ENCODE measurements at regions not wholly inside any gene's neighbourhood (a gene's known extent, or its start where the extent isn't known, plus 50 kb on each side); places are given as distances from the start of the nearest gene placed in this dataset.

GRCh38 chr14:87309557-87309956, 683.4 kb downstream of the GALC start:
- Histone ChIP-seq H3K27me3 (ENCODE audit: insufficient read depth, low read depth, low read length) (no peaks in the 10 kb centered on the region), H3K9me2 (ENCODE audit: insufficient read depth, low read length) (no peaks in the 10 kb centered on the region), H3K36me3 (ENCODE audit: insufficient read depth, low read length) (no peaks in the 10 kb centered on the region), H4K20me1 (ENCODE audit: insufficient read depth) (no peaks in the 10 kb centered on the region), H3K9ac (ENCODE audit: low read length) (no peak overlapping the region), H3K27ac (ENCODE audit: low read length) (no peak overlapping the region), H3F3A (ENCODE audit: insufficient read depth, low read length, poor library complexity, severe bottlenecking) (no peaks in the 10 kb centered on the region), H3K79me2 (replicated peaks; ENCODE audit: insufficient read depth, low read length) (no peaks in the 10 kb centered on the region), H3K9me3 (ENCODE audit: low read length) (no peaks in the 10 kb centered on the region), H3K4me2 (ENCODE audit: low read length) (no peak overlapping the region), H2AFZ (ENCODE audit: low read depth, low read length) (no peak overlapping the region), H3K4me3 (ENCODE audit: low read length) (no peak overlapping the region)
- no peak for TF ChIP-seq SMC3 (conservative IDR thresholded peaks at IDR 0.05; ENCODE audit: poor library complexity)
- no peak for TF ChIP-seq RAD21 (conservative IDR thresholded peaks at IDR 0.05)

GRCh38 chr14:87306409-87307168, 686.4 kb downstream of the GALC start:
- no peak overlapping the region for H3K27ac ChIP-seq (ENCODE audit: low read length)

More at GRCh38 chr14:87306409-87307168, 686.4 kb downstream of the GALC start:
- Histone ChIP-seq H3K9me3 (ENCODE audit: low read length) (no peaks in the 10 kb centered on the region), H4K20me1 (ENCODE audit: insufficient read depth) (no peaks in the 10 kb centered on the region), H3K9me2 (ENCODE audit: insufficient read depth, low read length) (no peaks in the 10 kb centered on the region), H3K27me3 (ENCODE audit: insufficient read depth, low read depth, low read length) (no peaks in the 10 kb centered on the region), H3K4me3 (ENCODE audit: low read length) (no peak overlapping the region), H3K79me2 (replicated peaks; ENCODE audit: insufficient read depth, low read length) (no peaks in the 10 kb centered on the region), H3K4me2 (ENCODE audit: low read length) (no peak overlapping the region), H3K9ac (ENCODE audit: low read length) (no peak overlapping the region), H2AFZ (ENCODE audit: low read depth, low read length) (no peak overlapping the region), H3F3A (ENCODE audit: insufficient read depth, low read length, poor library complexity, severe bottlenecking) (no peaks in the 10 kb centered on the region), H3K36me3 (ENCODE audit: insufficient read depth, low read length) (no peaks in the 10 kb centered on the region)
- TF ChIP-seq, protein P1, sequence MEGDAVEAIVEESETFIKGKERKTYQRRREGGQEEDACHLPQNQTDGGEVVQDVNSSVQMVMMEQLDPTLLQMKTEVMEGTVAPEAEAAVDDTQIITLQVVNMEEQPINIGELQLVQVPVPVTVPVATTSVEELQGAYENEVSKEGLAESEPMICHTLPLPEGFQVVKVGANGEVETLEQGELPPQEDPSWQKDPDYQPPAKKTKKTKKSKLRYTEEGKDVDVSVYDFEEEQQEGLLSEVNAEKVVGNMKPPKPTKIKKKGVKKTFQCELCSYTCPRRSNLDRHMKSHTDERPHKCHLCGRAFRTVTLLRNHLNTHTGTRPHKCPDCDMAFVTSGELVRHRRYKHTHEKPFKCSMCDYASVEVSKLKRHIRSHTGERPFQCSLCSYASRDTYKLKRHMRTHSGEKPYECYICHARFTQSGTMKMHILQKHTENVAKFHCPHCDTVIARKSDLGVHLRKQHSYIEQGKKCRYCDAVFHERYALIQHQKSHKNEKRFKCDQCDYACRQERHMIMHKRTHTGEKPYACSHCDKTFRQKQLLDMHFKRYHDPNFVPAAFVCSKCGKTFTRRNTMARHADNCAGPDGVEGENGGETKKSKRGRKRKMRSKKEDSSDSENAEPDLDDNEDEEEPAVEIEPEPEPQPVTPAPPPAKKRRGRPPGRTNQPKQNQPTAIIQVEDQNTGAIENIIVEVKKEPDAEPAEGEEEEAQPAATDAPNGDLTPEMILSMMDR (IDR thresholded peaks at IDR 0.05; ENCODE audit: poor library complexity, severe bottlenecking), result no peak
- no peak for TF ChIP-seq EZH2 (IDR thresholded peaks at IDR 0.05; ENCODE audit: borderline replicate concordance, insufficient read depth, low read length, poor library complexity, severe bottlenecking)
- TF ChIP-seq EP300 (conservative IDR thresholded peaks at IDR 0.05; ENCODE audit: poor library complexity, severe bottlenecking), result no peak
- TF ChIP-seq MXI1 (conservative IDR thresholded peaks at IDR 0.05; ENCODE audit: poor library complexity, severe bottlenecking), result no peak
- TF ChIP-seq RAD21 (conservative IDR thresholded peaks at IDR 0.05), result no peak
- TF ChIP-seq SMC3 (conservative IDR thresholded peaks at IDR 0.05; ENCODE audit: poor library complexity), result no peak
- no peak for TF ChIP-seq POLR2AphosphoS5 (IDR thresholded peaks at IDR 0.05)
- TF ChIP-seq REST (IDR thresholded peaks at IDR 0.05; ENCODE audit: borderline replicate concordance), result no peak
- no peak for TF ChIP-seq TAF1 (IDR thresholded peaks at IDR 0.05; ENCODE audit: low read depth)
